ENCODE measurements at regions not wholly inside any gene's neighbourhood (a gene's known extent, or its start where the extent isn't known, plus 50 kb on each side); places are given as distances from the start of the nearest gene placed in this dataset.

GRCh38 chr2:121018136-121019061 is 266.6 kb downstream of the TFCP2L1 start:
- no peak for DNase-seq (ENCODE audit: low read depth in 2 of 2)

GRCh38 chr2:121019071-121019470 is 265.9 kb downstream of the TFCP2L1 start:
- no peak for DNase-seq (ENCODE audit: low read depth in 2 of 2)

- no peak for DNase-seq (ENCODE audit: low read depth in 2 of 2)
Observed at GRCh38 chr2:121019756-121020155, 265.2 kb downstream of the TFCP2L1 start.

- no peak for DNase-seq (ENCODE audit: low read depth in 2 of 2)
Observed at GRCh38 chr2:121021685-121022084, 263.3 kb downstream of the TFCP2L1 start.

DNA sequence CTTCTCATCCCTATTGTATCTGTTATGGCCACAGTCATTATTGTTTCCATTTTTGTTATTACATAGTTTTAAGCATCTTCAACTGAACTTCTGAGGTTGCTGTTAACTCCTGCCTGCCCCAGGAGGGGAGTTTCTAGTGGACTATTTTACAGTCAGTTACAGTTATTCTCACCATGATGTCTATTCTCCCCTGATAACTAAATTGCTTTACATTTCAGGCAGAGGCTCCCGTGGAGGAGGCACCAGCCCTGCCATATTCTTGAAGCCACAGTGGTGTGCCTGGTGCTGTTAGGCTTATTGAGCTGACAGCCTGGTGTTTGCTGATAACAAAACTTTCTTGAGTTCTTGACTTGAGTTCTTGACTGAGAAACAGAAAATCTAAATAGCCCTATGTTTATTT is 256.4 kb downstream of the TFCP2L1 start:
- no peak for DNase-seq (ENCODE audit: low read depth in 2 of 2)

- no peak for DNase-seq (ENCODE audit: low read depth in 2 of 2)
Observed at GRCh38 chr2:121030523-121030922, 254.5 kb downstream of the TFCP2L1 start.

DNA sequence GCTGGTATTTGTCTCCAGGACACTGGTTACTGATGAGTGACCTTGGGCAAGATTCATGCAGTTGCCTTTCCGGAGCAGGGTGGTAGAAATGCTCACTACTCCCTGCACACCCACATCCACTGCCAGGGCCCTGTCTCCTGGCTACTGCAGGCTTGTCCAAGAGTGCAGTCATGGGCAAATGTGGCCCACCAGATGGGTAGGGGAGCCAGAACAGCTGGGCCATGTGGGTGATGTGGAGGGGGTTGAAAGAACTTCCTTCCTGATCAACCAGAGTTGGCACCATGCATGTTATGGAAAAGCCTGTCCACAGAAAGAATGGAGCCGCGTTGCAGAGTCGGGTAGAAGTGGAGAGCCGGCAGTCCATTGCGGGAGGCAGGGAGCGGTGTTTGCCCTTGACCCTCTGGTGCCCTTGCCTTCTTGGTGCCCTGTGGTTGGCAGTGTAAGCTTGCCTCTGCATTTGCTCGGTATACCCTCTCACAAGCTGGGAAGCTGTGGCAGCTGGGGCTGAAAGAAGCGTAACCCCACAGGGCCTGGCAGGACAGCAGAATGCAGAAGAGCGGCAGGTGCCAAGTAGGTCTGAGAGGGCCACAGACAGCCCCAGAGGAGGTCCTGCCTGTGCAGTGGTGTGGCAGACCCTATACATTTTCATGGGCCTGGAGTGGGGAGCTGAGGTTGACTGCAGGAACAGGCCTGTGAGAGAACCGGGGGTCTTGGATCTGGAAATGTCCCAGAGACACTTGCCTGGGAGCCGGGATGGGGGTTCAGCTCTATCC is 253.2 kb downstream of the TFCP2L1 start:
- no peak for DNase-seq (ENCODE audit: low read depth in 2 of 2)

- DNase-seq (ENCODE audit: low read depth in 2 of 2) = no peak
Observed at GRCh38 chr2:121033461-121033996, 251.5 kb downstream of the TFCP2L1 start.

- no peak for DNase-seq (ENCODE audit: low read depth in 2 of 2)
Observed at GRCh38 chr2:121034551-121034950, 250.5 kb downstream of the TFCP2L1 start.

- no peak for DNase-seq (ENCODE audit: low read depth in 2 of 2)
Observed at GRCh38 chr2:121036226-121036692, 248.7 kb downstream of the TFCP2L1 start.

GRCh38 chr2:121037480-121037879 is 247.5 kb downstream of the TFCP2L1 start:
- no peak for DNase-seq (ENCODE audit: low read depth in 2 of 2)

GRCh38 chr2:121038031-121038430 is 247.0 kb downstream of the TFCP2L1 start:
- DNase-seq (ENCODE audit: low read depth in 2 of 2) = no peak

- DNase-seq (ENCODE audit: low read depth in 2 of 2) = no peak
Observed at GRCh38 chr2:121038431-121038830, 246.6 kb downstream of the TFCP2L1 start.

DNA sequence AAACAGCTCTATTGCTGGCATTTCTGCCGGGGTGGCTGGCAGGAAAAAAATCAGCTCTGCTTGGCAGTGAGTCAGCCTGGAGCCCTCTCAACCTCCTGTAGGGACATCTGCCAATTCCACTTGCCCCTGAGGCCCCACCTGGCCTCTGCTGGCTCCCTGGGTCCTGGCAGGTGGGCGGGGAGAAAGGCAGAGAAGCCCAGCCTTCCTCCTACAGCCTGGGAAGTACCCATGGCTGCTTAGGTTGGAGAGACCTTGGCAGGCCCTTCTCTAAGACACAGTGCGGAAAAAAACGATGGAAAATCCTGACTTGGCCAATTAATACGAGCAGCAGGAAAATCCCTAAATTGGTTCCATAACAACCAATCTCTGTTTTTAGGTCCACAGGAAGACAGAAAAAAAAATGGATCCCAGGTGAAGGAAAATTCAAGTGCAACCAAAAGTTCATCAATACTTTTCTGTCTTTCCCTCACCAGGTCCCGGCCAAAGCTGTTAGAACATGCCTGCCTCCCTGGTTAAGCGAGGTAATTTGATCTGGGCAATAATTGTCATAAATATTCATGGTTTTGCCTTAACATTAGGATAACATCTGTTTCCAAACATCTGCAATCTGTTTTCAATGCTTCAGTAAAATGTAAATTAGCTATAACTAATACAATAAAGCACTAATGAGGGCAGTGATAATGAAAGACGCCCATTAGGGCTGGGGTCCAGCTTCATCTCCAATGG is 245.9 kb downstream of the TFCP2L1 start:
- DNase-seq (ENCODE audit: low read depth in 2 of 2) = no peak

DNA sequence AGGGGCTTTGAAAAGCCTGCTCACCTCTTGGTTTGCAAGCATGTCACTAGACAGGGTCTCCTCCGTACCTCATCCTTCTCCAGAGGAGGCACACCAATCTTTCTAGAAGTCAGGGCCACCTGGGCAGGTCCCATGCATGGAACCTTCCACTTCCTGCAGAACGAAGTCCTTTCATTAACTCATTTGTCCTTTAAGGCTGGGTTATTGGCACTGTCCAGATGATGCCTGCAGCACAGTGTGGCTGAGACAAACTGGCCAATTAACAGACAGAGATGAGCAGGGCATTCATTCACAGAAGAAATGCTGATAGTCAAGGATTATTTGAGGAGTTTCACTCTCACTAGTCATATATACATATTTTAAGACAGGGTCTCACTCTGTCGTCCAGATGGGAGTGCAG is 245.3 kb downstream of the TFCP2L1 start:
- no peak for DNase-seq (ENCODE audit: low read depth in 2 of 2)

DNA sequence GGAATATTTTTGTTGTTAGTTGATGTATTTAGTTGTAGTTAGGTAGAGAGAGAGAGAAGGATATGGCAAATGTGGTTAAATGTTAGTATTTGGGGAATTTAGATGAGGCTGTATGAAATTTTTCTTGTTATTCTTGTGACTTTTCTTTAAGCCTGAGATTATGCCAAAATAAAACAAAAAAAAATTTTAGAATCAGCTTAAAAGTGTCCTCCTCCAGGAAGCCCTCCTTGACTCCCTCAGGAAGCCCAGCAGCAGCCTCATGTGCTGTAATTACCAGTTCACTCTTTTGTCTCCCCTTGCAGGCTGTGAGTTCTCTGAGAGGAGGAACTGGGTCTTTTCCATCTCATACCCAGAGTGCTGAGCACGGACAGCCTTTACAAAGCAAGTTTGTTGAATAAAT is 243.5 kb downstream of the TFCP2L1 start:
- no peak for DNase-seq (ENCODE audit: low read depth in 2 of 2)

DNA sequence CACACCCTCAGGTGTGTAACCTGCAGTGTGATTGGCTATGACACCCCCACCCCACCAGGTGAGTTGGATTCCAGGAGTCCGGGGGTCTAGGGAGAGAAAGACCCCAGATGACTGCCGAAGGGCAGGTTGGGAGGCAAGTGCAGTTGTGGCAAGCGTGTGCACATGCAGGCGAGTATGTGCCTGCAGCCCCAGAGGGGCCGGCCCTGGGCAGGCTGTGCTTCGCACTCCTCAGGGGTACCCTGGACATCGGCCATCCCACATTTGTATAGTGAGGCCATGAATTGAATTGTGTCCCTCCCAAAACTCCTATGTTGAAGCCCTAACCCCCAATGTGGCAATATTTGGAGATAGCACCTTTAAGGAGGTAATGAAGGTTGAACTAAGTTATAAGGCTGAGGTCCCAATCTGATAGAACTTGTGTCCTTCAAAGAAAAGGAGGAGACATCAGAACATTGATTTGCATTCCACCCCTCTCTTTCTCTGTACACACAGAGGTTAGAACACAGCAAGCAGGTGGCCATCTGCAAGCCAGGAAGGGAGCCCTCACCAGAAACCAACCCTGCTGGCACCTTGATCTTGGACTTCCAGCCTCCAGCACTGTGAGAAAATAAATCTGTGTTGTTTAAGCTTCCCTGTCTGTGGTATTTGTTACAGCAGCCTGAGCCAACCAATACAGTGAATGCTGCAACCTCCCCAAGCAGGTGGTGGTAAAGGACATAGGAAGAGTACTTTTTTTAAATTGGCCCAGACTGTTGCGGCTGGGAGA is 241.8 kb downstream of the TFCP2L1 start:
- DNase-seq (ENCODE audit: low read depth in 2 of 2) = no peak

DNA sequence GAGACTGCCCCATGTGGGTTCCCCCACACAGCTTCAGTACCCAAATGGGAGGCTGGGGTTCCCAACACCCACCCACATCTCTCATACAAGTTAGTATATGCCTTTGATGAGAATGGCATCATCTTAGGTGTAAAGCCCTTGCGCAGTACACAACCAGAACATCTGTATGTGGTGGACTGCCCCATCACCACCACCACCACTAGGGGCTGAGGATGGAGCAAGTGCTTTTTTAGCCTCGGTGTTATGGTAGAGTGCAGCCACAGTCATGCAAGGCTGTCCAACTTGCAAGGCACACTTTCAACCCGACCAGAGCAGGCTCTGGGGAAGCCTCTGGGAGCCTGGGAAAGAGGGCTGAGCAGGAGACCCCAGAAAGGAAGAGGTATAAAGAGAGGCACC is 241.2 kb downstream of the TFCP2L1 start:
- no peak for DNase-seq (ENCODE audit: low read depth in 2 of 2)

DNA sequence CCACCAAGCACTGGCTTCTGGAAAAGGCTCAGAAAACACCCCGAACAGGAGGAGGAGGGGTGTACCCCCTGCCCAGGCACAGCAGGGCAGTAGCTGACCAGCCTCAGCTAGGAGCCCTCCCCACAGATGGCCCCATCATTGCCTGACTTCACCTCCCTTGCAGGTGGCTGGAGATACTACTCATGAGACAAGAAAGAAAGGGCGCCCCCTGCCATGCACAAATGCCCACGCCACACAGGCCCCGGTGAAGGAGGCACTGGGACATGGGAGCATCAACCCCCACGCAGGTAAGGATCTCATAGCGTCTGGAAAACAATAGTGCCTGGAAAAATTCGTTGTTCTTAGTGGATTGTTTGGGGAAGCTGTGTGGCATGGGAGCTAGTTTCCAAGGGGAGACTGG is 240.6 kb downstream of the TFCP2L1 start:
- DNase-seq (ENCODE audit: low read depth in 2 of 2) = no peak

- DNase-seq (ENCODE audit: low read depth in 2 of 2) = no peak
Observed at GRCh38 chr2:121045245-121045644, 239.8 kb downstream of the TFCP2L1 start.

DNA sequence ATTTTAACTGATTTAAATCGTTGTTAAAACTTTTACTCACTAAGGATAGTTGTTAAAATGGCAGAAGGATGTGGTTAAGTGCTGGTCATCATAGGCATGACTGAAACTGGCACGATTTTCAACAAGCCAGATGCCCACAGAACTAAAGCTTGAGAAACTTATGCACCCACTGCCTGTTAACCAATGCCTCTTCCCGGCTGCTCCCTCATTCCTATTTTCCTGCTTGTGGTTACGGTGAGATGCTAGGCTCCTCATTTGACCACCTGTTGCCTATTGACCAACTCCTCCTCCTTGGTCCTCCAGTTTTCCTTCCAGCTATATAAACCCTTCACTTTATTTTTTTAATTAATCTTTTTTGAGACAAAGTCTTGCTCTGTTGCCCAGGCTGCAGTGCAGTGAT is 238.7 kb downstream of the TFCP2L1 start:
- DNase-seq (ENCODE audit: low read depth in 2 of 2) = no peak
